HG03442 (cell line): ENCODE measurements at regions not wholly inside any gene's neighbourhood (a gene's known extent, or its start where the extent isn't known, plus 50 kb on each side); places are given as distances from the start of the nearest gene placed in this dataset.

ENCODE experiments used
- ATAC-seq: cut with Tn5 transposase; IDR thresholded peaks from one replicate; pipeline ENCODE4 v1.9.1; 2021; ENCODE audit warnings: mild to moderate bottlenecking, moderate library complexity; ENCODE audit not compliant: unreplicated experiment

- no peak for ATAC-seq
Observed at GRCh38 chr1:55860326-55860725, 645.2 kb upstream of the USP24 start.

DNA sequence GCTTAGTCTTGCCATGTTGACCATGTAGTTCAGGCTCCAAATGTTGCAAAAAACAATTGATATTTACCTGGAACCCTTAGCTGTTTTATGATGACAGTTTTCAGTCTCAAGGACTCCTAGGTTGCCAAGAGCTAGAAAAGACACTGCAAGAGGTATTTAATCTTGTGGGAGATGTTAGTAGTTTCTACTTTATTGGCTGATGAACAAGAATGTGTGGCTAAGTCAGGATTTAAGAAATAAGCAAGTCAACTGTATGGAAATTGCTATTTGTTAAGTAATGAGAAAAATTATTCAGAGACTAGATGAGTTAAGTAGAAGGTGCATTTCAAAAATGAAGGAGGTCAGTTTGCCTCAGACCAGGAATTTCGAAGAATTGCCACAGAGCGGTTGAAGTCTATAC is 639.7 kb upstream of the USP24 start:
- ATAC-seq: no peak

GRCh38 chr1:55848906-55849305 is 633.7 kb upstream of the USP24 start:
- ATAC-seq: no peak

GRCh38 chr1:55846051-55846450 is 630.9 kb upstream of the USP24 start:
- ATAC-seq: no peak

GRCh38 chr1:55844322-55844721 is 629.2 kb upstream of the USP24 start:
- ATAC-seq: no peak

GRCh38 chr1:55839626-55840025 is 624.5 kb upstream of the USP24 start:
- ATAC-seq: no peak

DNA sequence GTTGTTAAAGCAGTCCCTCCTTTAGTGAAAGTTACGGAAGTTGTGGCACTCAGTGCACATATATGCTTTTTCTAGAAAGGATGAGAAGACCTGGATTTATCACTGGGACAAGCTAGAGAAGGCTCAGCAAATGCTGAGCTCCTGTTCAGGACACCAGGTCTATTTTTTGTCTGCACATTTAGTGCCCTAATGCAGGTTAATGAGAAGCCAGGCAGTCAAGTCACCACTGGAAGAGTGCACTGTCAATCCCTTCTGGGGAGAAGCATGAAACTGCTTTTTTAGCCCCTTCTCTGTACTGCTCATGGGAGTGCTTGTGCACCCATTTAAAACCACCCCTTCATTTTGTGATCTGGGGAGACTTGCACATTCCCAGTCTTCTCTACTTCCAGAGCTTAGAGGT is 624.1 kb upstream of the USP24 start:
- ATAC-seq: no peak

DNA sequence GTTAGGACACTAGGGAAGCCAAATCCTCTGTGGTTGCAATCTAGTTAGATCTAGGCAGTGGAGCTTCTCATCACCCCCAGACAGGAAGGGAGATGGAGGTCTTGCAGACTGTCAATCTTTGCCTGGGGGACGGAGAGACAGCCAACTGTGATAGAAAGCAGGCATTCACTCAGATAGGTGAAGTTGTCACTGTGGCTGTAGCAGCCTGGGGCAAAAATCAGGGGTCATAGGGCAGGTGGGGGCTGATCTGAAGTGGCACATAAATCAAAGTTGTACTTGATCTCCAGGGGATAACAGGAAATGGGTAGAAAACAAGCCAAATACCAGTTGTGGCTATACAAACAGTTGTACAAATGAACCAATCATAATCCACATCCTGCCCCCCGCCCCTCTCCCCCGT is 620.9 kb upstream of the USP24 start:
- ATAC-seq: no peak

GRCh38 chr1:55833529-55834091 is 618.4 kb upstream of the USP24 start:
- ATAC-seq: no peak

GRCh38 chr1:55831759-55832158 is 616.6 kb upstream of the USP24 start:
- no peak for ATAC-seq

DNA sequence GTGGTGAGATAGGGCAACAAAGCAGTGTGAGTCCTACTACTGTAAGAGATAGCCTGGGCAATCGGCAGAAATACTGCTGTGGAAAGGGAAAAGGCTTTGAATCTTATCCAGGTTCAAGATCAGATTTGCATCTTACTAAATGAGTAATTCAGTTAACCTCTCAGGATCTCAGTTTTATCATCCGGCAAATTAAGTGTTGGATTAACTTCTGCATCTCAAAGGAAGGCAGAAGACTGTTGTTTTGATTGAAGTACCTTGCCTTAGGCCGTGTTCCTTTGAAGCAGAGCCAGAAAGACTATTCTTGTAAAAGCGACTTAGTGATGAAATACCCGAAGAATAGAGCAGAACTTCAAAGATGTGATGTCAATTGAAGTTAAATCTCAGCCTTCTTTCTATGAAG is 612.9 kb upstream of the USP24 start:
- no peak for ATAC-seq

DNA sequence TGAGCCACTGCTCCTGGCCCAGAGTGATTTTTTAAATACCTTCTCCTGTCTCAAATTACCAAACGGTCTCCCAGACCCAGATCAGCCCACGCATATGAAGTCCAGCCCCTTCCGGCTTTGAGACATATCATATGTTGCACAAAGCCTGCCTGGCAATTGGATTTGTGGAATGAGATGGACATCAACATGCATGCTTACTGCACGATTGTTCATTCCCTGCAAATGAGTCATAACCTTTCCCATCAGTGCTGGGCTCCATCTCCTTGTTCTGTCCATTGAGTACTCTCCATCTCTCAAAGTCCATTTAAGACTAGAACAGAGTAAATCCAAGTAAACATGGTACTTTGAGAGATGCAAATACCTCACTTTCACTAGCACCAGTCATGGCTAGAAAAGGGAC is 612.2 kb upstream of the USP24 start:
- ATAC-seq: no peak

DNA sequence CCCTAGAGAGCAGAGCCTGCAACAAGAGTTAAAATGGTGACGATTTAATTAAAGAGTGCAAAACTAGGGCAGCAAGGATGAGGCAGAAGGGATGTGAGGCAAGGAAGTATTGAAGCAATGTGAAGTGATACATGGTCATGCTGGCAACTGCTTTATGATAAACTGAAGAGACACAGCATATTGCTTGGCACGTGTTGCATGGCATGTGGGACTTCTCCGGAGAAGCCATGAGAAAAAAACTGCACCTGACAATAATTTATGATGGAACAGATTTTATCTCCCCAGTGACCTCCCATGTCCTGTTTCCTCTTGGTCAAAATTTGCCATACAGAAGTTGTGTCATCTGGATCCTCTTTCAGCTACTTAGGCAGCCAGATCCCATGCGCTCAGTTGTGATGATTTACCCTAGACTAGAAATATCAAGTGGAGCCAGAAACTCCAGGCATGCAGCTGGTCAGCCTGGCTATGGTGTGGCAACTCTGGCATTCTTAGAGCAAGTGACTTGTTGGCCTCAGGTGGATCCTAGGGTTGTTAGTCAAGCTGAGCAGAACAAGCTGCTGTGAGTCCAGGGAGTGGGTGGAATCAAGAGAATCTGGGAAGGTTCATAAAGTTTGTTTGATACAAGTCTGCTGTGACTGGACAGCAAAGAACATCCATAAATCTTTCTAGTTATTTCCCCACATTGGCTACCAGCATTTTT is 611.4 kb upstream of the USP24 start:
- no peak for ATAC-seq

DNA sequence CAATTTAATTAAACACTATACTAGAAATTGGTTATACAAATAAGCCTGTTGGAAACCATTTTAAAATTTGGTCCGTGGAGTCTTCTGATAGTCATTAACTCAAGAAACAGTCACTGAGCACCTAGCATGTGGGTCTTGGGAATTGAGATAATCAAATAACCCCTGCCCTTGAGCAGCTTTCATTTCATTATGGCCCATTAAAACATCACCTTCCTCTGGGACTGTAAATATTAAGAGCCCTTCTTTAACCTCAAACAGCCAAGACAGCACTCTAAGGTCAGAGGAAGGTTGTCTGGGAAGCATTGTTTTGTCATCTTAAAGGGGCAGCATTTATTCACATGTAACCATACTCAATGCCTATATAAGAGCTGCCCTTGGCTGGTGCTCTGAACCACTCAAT is 610.3 kb upstream of the USP24 start:
- ATAC-seq: no peak

DNA sequence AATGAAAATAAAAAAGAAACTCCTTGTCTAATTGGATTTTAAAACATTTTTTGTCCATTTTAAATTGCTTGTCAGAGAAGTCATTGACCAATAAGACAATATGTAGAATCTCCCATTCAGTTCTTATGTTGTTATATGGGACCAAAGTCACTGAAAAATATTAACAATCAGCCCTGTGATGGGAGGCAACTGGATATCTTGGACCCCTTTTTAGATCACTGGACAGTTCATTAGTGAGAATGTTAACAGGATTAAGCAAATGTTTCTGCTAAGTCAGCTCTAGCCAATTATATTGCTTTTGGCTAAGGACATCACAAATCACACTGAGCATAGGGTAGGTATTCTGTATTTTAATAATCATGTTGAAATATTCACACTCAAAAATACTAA is 609.1 kb upstream of the USP24 start:
- ATAC-seq: no peak

GRCh38 chr1:55823541-55824250 is 608.5 kb upstream of the USP24 start:
- no peak for ATAC-seq

DNA sequence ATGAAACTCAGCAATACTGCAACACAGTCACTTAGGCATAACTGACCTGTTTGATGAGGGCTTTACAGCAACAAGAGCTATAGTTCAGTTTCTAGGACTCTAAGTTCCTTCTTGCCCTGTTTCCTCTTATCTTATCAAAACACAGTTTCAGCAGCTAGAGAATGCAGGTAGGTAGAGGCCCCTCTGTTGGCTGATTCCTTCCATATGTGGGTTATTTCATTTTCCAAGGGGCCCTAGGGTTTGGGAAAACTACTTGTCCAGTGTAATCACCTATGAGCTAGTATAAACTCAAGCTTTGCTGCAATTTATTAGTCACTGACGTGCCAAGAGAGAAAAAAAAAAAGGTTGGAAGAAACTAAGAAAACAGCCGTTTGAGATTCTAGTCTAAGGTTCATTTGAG is 607.7 kb upstream of the USP24 start:
- no peak for ATAC-seq

GRCh38 chr1:55821234-55821633 is 606.1 kb upstream of the USP24 start:
- no peak for ATAC-seq

DNA sequence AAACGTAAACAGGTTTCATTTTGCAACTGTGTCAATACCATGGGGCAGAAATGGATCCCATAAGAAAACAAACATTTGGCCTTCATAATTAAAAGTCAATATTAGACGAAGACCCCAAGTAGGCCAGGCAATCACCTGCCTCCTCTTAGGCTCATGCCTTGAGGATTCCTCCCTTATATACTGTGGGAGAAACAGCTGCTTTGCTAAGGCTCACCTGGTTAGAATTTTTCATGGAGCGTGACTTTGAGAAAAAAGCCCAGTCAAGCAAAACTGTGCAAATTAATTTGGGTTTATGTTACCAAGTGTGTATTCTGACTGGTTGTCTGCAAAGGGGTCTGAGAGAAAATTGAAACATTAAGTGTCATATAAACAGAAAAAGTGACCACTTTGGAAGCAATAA is 605.3 kb upstream of the USP24 start:
- no peak for ATAC-seq

DNA sequence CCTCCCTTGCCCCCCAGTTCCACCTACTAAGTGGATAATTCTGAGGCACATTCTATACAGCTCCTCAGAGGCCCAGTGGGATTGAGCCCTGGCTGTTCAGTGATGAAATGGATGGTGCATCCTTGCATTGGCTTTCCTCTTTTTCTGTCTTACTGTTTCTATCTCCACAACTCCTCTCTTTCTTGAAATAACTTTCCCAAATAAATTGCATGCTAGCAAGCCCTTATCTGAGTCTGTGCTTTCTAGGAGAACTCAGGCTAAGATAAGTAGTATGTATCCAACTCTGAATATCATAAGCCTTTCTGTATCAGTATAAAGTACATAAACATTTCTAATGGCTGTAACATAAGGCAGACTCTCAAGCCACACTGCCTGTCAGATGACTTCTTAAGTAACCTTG is 603.8 kb upstream of the USP24 start:
- ATAC-seq: no peak

GRCh38 chr1:55816456-55817426 is 601.6 kb upstream of the USP24 start:
- ATAC-seq: peak; percentile 46
